ENCODE measurements at regions not wholly inside any gene's neighbourhood (a gene's known extent, or its start where the extent isn't known, plus 50 kb on each side); places are given as distances from the start of the nearest gene placed in this dataset.

- Histone ChIP-seq H3K4me1 (ENCODE audit: insufficient read depth, low read length) (no peaks in the 10 kb centered on the region), H3K36me3 (ENCODE audit: insufficient read depth, low read length) (no peaks in the 10 kb centered on the region), H3K27me3 (ENCODE audit: insufficient read depth, low read length) (no peaks in the 10 kb centered on the region), H3K9me3 (ENCODE audit: control insufficient read depth in 1 of 2, low read length in 2 of 2) (no peaks in the 10 kb centered on the region), H3K4me3 (ENCODE audit: low read length in 2 of 2) (no peak overlapping the region), H3K27ac (ENCODE audit: low read depth, low read length) (no peak overlapping the region)
- Mint-ChIP-seq H3K36me3 (no peaks in the 10 kb centered on the region), H3K9me3 (peaks cover 0 to 14% (median 9%) of the 10 kb centered on the region in 8 donors), H3K27me3 (peaks cover 4 to 6% of the 10 kb centered on the region in 2 donors), H3K4me1 (no peaks in the 10 kb centered on the region), H3K27ac (no peak overlapping the region), H3K4me3 (no peak overlapping the region)
- ChIA-PET POLR2A (ENCODE audit: partially characterized antibody) (no interaction called here), CTCF (ENCODE audit: partially characterized antibody) (no interaction called here)
- intact Hi-C loops (cut with micrococcal nuclease), result no loop called here
- DNase-seq, result no peak
Observed at GRCh38 chr15:29550834-29551465, 271.3 kb downstream of the TJP1 start.

DNA sequence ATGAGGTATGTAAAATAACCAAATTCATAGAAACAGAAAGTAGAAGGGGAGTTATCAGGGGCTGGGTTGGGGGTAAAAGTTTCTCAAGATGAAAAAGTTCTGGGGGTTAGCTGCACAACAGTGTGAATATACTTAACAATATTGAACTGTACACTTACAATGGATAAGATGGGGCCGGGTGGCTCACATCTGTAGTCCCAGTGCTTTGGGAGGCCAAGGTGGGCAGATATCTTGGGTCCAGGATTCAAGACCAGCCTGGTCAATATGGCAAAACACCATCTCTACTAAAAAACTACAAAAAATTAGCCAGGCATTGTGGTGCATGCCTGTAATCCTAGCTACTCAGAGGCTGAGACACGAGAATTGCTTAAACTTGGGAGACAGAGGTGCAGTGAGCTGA is 274.3 kb downstream of the TJP1 start:
- Histone ChIP-seq H3K4me1 (ENCODE audit: insufficient read depth, low read length) (no peaks in the 10 kb centered on the region), H3K4me3 (ENCODE audit: low read length in 2 of 2) (no peak overlapping the region), H3K36me3 (ENCODE audit: insufficient read depth, low read length) (no peaks in the 10 kb centered on the region), H3K27me3 (ENCODE audit: insufficient read depth, low read length) (no peaks in the 10 kb centered on the region), H3K27ac (ENCODE audit: low read depth, low read length) (no peak overlapping the region), H3K9me3 (ENCODE audit: control insufficient read depth in 1 of 2, low read length in 2 of 2) (no peaks in the 10 kb centered on the region)
- ChIA-PET POLR2A (ENCODE audit: partially characterized antibody) (no interaction called here), CTCF (ENCODE audit: partially characterized antibody) (no interaction called here)
- Mint-ChIP-seq H3K4me3 (no peak overlapping the region), H3K27me3 (peaks cover 6% of the 10 kb centered on the region in 2 donors), H3K36me3 (no peaks in the 10 kb centered on the region), H3K27ac (no peak overlapping the region), H3K9me3 (peaks cover 0 to 23% (median 10%) of the 10 kb centered on the region in 8 donors), H3K4me1 (no peaks in the 10 kb centered on the region)
- no peak for DNase-seq
- intact Hi-C loops (cut with micrococcal nuclease), result no loop called here

- no peak overlapping the region for H3K4me3 Mint-ChIP-seq
- H3K4me1 ChIP-seq (ENCODE audit: insufficient read depth, low read length), result no peaks in the 10 kb centered on the region
Observed at GRCh38 chr15:29544513-29545128, 275.0 kb upstream of the NSMCE3 start.

GRCh38 chr15:29542994-29543393 is 273.4 kb upstream of the NSMCE3 start:
- no peak overlapping the region for H3K4me3 Mint-ChIP-seq
- H3K36me3 Mint-ChIP-seq, result no peaks in the 10 kb centered on the region
- no peaks in the 10 kb centered on the region for H3K4me1 Mint-ChIP-seq
- peaks cover 5 to 10% of the 10 kb centered on the region in 2 donors for H3K27me3 Mint-ChIP-seq
- CTCF ChIA-PET (ENCODE audit: partially characterized antibody), result no interaction called here
- Histone ChIP-seq H3K9me3 (ENCODE audit: control insufficient read depth in 1 of 2, low read length in 2 of 2) (no peaks in the 10 kb centered on the region), H3K27ac (ENCODE audit: low read depth, low read length) (no peak overlapping the region), H3K27me3 (ENCODE audit: insufficient read depth, low read length) (no peaks in the 10 kb centered on the region), H3K4me1 (ENCODE audit: insufficient read depth, low read length) (no peaks in the 10 kb centered on the region), H3K36me3 (ENCODE audit: insufficient read depth, low read length) (no peaks in the 10 kb centered on the region), H3K4me3 (ENCODE audit: low read length in 2 of 2) (no peak overlapping the region)
- DNase-seq, result no peak
- no peak overlapping the region for H3K27ac Mint-ChIP-seq
- POLR2A ChIA-PET (ENCODE audit: partially characterized antibody), result no interaction called here
- H3K9me3 Mint-ChIP-seq, result peaks cover 0 to 23% (median 10%) of the 10 kb centered on the region in 8 donors
- intact Hi-C loops (cut with micrococcal nuclease), result no loop called here

More at GRCh38 chr15:29544513-29545128, 275.0 kb upstream of the NSMCE3 start:
- CTCF ChIA-PET (ENCODE audit: partially characterized antibody), result no interaction called here
- H3K27ac ChIP-seq (ENCODE audit: low read depth, low read length), result no peak overlapping the region
- intact Hi-C loops (cut with micrococcal nuclease), result no loop called here
- POLR2A ChIA-PET (ENCODE audit: partially characterized antibody), result no interaction called here
- H3K27me3 ChIP-seq (ENCODE audit: insufficient read depth, low read length), result no peaks in the 10 kb centered on the region
- no peaks in the 10 kb centered on the region for H3K36me3 ChIP-seq (ENCODE audit: insufficient read depth, low read length)
- Mint-ChIP-seq H3K36me3 (no peaks in the 10 kb centered on the region), H3K27me3 (peaks cover 6 to 10% of the 10 kb centered on the region in 2 donors), H3K9me3 (peaks cover 0 to 23% (median 10%) of the 10 kb centered on the region in 8 donors), H3K27ac (no peak overlapping the region), H3K4me1 (no peaks in the 10 kb centered on the region)
- no peaks in the 10 kb centered on the region for H3K9me3 ChIP-seq (ENCODE audit: control insufficient read depth in 1 of 2, low read length in 2 of 2)
- no peak overlapping the region for H3K4me3 ChIP-seq (ENCODE audit: low read length in 2 of 2)
- no peak for DNase-seq

DNA sequence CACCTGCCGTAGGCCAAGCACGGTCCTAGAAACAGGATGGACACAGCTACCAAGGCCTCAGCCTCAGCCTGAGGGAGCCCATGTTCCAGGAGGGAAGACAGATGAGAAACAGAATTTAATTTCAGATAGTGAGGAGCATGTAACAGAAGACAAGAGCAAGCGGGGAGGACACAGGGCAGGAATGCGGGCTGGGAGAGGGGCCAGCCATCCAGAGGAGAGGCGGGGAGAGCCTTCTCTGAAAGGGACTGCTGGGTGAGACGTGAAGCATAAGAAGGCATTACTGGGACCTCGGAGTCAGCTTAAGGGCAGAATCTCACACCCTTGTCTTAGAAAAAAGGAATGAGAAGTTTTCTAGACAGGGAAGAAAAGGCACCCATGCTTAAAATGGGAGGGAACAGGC is 271.7 kb upstream of the NSMCE3 start:
- ChIA-PET CTCF (ENCODE audit: partially characterized antibody) (no interaction called here), POLR2A (ENCODE audit: partially characterized antibody) (no interaction called here)
- intact Hi-C loops (cut with micrococcal nuclease), result no loop called here
- no peaks in the 10 kb centered on the region for H3K4me1 ChIP-seq (ENCODE audit: insufficient read depth, low read length)
- no peak overlapping the region for H3K27ac ChIP-seq (ENCODE audit: low read depth, low read length)
- H3K4me1 Mint-ChIP-seq, result no peaks in the 10 kb centered on the region
- peaks cover 2 to 10% of the 10 kb centered on the region in 2 donors for H3K27me3 Mint-ChIP-seq
- no peak overlapping the region for H3K4me3 Mint-ChIP-seq
- H3K27ac Mint-ChIP-seq, result no peak overlapping the region
- no peaks in the 10 kb centered on the region for H3K36me3 Mint-ChIP-seq
- peaks cover 0 to 16% (median 5%) of the 10 kb centered on the region in 8 donors for H3K9me3 Mint-ChIP-seq
- no peak for DNase-seq
- H3K4me3 ChIP-seq (ENCODE audit: low read length in 2 of 2), result no peak overlapping the region
- no peaks in the 10 kb centered on the region for H3K9me3 ChIP-seq (ENCODE audit: control insufficient read depth in 1 of 2, low read length in 2 of 2)
- no peaks in the 10 kb centered on the region for H3K36me3 ChIP-seq (ENCODE audit: insufficient read depth, low read length)
- no peaks in the 10 kb centered on the region for H3K27me3 ChIP-seq (ENCODE audit: insufficient read depth, low read length)

DNA sequence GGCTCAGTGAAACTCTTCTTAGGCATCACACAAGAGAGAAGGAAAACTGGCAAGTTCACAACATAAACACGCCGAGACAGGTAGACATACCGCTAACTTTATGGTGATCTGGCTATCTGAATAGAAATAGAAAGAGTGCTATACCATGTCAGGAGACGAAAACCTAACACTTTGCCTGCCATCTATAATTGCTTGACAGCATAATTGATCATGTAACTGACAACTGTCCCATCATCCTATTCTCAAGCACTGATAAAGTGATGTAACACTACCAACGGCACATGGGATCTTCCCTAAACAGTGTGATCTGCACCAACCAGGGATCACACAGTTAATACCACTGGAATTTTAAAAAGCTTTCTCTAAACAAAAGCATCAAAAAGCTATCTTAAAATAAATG is 270.9 kb upstream of the NSMCE3 start:
- intact Hi-C loops (cut with micrococcal nuclease), result no loop called here
- H3K4me1 Mint-ChIP-seq, result no peaks in the 10 kb centered on the region

DNA sequence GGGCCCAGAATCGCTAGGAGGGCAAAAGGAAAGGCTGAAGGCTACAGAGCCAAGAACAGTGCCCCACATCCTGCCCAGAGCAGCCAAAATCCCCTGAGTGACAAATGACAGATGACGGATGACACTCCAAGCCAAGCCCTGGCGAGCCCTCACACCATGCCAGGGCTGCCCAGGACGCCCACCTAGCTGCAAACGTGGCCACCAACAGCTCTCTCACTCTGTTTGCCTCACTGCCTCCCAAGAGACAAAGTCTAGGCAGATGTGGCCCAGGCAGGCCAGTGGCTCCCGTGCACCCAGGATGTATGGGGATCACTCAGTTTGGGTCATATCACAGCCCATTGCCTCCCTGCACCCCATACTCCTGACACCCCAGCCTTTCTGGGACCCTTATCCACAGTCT is 270.1 kb upstream of the NSMCE3 start:
- Histone ChIP-seq H3K27ac (ENCODE audit: low read depth, low read length) (no peak overlapping the region), H3K4me1 (ENCODE audit: insufficient read depth, low read length) (no peaks in the 10 kb centered on the region), H3K36me3 (ENCODE audit: insufficient read depth, low read length) (no peaks in the 10 kb centered on the region), H3K9me3 (ENCODE audit: control insufficient read depth in 1 of 2, low read length in 2 of 2) (no peaks in the 10 kb centered on the region), H3K4me3 (ENCODE audit: low read length in 2 of 2) (no peak overlapping the region), H3K27me3 (ENCODE audit: insufficient read depth, low read length) (no peaks in the 10 kb centered on the region)
- POLR2A ChIA-PET (ENCODE audit: partially characterized antibody), result no interaction called here
- intact Hi-C loops (cut with micrococcal nuclease), result no loop called here
- no peak for DNase-seq
- peaks cover 2 to 6% of the 10 kb centered on the region in 2 donors for H3K27me3 Mint-ChIP-seq
- no peak overlapping the region for H3K4me3 Mint-ChIP-seq
- no peaks in the 10 kb centered on the region for H3K4me1 Mint-ChIP-seq
- H3K27ac Mint-ChIP-seq, result no peak overlapping the region
- CTCF ChIA-PET (ENCODE audit: partially characterized antibody), result no interaction called here
- peaks cover 0 to 4% (median 0%) of the 10 kb centered on the region in 8 donors for H3K9me3 Mint-ChIP-seq
- H3K36me3 Mint-ChIP-seq, result no peaks in the 10 kb centered on the region

More for the DNA sequence above, 270.9 kb upstream of the NSMCE3 start:
- ChIA-PET CTCF (ENCODE audit: partially characterized antibody) (no interaction called here), POLR2A (ENCODE audit: partially characterized antibody) (no interaction called here)
- Histone ChIP-seq H3K27ac (ENCODE audit: low read depth, low read length) (no peak overlapping the region), H3K27me3 (ENCODE audit: insufficient read depth, low read length) (no peaks in the 10 kb centered on the region), H3K4me1 (ENCODE audit: insufficient read depth, low read length) (no peaks in the 10 kb centered on the region), H3K4me3 (ENCODE audit: low read length in 2 of 2) (no peak overlapping the region), H3K36me3 (ENCODE audit: insufficient read depth, low read length) (no peaks in the 10 kb centered on the region), H3K9me3 (ENCODE audit: control insufficient read depth in 1 of 2, low read length in 2 of 2) (no peaks in the 10 kb centered on the region)
- Mint-ChIP-seq H3K27ac (no peak overlapping the region), H3K4me3 (no peak overlapping the region), H3K9me3 (peaks cover 0 to 7% (median 0%) of the 10 kb centered on the region in 8 donors), H3K27me3 (peaks cover 2 to 6% of the 10 kb centered on the region in 2 donors), H3K36me3 (no peaks in the 10 kb centered on the region)
- DNase-seq, result no peak

All from CD4-positive, alpha-beta memory T cell (primary cell).